HG03571 (cell line): ENCODE measurements at regions not wholly inside any gene's neighbourhood (a gene's known extent, or its start where the extent isn't known, plus 50 kb on each side); places are given as distances from the start of the nearest gene placed in this dataset.
"Not testable (repeated sequence)": the region's sequence is repeated elsewhere in the genome, so short reads cannot be mapped to it uniquely, and the experiment has no call there.

ENCODE experiments used
- ATAC-seq: cut with Tn5 transposase; IDR thresholded peaks from one replicate; pipeline ENCODE4 v1.9.1; 2021; ENCODE audit not compliant: unreplicated experiment

- no peak for ATAC-seq
Observed at GRCh38 chr4:93888308-93888707, 59.8 kb downstream of the ATOH1 start.

GRCh38 chr4:93888768-93889167 lies 60.2 kb downstream of the ATOH1 start:
- no peak for ATAC-seq

GRCh38 chr4:93891244-93891643 lies 62.7 kb downstream of the ATOH1 start:
- no peak for ATAC-seq

- no peak for ATAC-seq
Observed at GRCh38 chr4:93894995-93895394, 66.4 kb downstream of the ATOH1 start.

GRCh38 chr4:93896516-93896915 lies 68.0 kb downstream of the ATOH1 start:
- ATAC-seq = no peak

- no peak for ATAC-seq
Observed at GRCh38 chr4:93897559-93897958, 69.0 kb downstream of the ATOH1 start.

GRCh38 chr4:93908778-93909177 lies 80.2 kb downstream of the ATOH1 start:
- ATAC-seq = no peak

- ATAC-seq = no peak
Observed at GRCh38 chr4:93911671-93912070, 83.1 kb downstream of the ATOH1 start.

GRCh38 chr4:93912146-93912545 lies 83.6 kb downstream of the ATOH1 start:
- no peak for ATAC-seq

- no peak for ATAC-seq
Observed at GRCh38 chr4:93918856-93919255, 90.3 kb downstream of the ATOH1 start.

GRCh38 chr4:93923570-93923969 lies 95.0 kb downstream of the ATOH1 start:
- not testable (repeated sequence) for ATAC-seq

- ATAC-seq = no peak
Observed at GRCh38 chr4:93947286-93947685, 118.7 kb downstream of the ATOH1 start.

- ATAC-seq = not testable (repeated sequence)
Observed at GRCh38 chr4:93950239-93950638, 121.7 kb downstream of the ATOH1 start.

GRCh38 chr4:93957186-93957585 lies 128.6 kb downstream of the ATOH1 start:
- no peak for ATAC-seq

- ATAC-seq = no peak
Observed at GRCh38 chr4:93960450-93960849, 131.9 kb downstream of the ATOH1 start.

- no peak for ATAC-seq
Observed at GRCh38 chr4:93960916-93961315, 132.4 kb downstream of the ATOH1 start.

- no peak for ATAC-seq
Observed at GRCh38 chr4:93981594-93981993, 153.0 kb downstream of the ATOH1 start.

GRCh38 chr4:93982255-93982654 lies 153.7 kb downstream of the ATOH1 start:
- no peak for ATAC-seq

GRCh38 chr4:93983140-93983539 lies 154.6 kb downstream of the ATOH1 start:
- ATAC-seq = peak; percentile 55

- ATAC-seq = no peak
Observed at GRCh38 chr4:93994175-93994994, 165.8 kb downstream of the ATOH1 start.

GRCh38 chr4:93996895-93997294 lies 168.3 kb downstream of the ATOH1 start:
- no peak for ATAC-seq

- ATAC-seq = no peak
Observed at GRCh38 chr4:94000559-94000958, 172.0 kb downstream of the ATOH1 start.

- no peak for ATAC-seq
Observed at GRCh38 chr4:94006932-94007331, 178.4 kb downstream of the ATOH1 start.
